Transverse colon (tissue), 4 donors: ENCODE measurements at regions not wholly inside any gene's neighbourhood (a gene's known extent, or its start where the extent isn't known, plus 50 kb on each side); places are given as distances from the start of the nearest gene placed in this dataset.

Experiments
- POLR2AphosphoS5 ChIP-seq, 3 donors: sonication (generic); formaldehyde crosslinking; IDR thresholded peaks; one replicate each; pipeline ENCODE4 v1.6.1; 2016; ENCODE audit warnings: antibody characterized with exemption in 3 of 3
- TF ChIP-seq, protein P1 (sequence below), 5 experiments: fragments of 200-600 bp in 3 of 5; fragments of 450-650 bp in 2 of 5; sonication (generic) in 3 of 5; IDR thresholded peaks; 1 replicate in 2 of 5; 2 replicates in 3 of 5; pipeline ENCODE4 v1.5.1; 2016 to 2017; ENCODE audit warnings: antibody characterized with exemption in 5 of 5, inconsistent platforms in 3 of 5, mild to moderate bottlenecking in 2 of 5, moderate library complexity in 1 of 5

DNA sequence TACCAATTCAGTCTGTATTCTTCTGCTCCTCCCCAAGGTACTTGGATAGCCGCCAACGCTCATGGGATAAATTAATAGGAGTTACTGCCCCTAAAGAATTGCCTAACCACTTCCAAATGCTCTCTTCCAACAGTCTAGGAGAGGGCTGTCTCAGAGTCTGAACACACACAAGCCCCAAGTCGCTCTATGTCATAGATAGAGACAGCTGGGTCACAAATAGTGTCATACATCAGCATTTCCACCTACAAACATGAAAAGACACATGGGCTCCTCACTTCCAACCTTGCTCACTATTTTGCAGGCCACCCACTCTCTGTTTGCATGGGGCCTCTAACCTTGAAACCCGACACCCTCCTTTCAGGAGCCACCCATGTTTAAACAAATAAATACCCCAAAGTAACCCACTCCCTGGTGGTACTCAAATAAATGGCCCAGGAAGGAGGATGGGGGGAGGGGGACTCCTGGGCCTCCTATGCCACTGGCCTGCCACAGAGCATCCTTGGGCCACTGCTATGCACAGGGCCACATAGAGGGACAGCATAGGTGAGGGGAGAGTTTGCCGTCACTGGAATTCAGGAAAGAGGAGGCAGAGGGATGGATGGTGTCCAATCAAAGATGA is 265.9 kb downstream of the SOX9 start:
- TF ChIP-seq, protein P1, sequence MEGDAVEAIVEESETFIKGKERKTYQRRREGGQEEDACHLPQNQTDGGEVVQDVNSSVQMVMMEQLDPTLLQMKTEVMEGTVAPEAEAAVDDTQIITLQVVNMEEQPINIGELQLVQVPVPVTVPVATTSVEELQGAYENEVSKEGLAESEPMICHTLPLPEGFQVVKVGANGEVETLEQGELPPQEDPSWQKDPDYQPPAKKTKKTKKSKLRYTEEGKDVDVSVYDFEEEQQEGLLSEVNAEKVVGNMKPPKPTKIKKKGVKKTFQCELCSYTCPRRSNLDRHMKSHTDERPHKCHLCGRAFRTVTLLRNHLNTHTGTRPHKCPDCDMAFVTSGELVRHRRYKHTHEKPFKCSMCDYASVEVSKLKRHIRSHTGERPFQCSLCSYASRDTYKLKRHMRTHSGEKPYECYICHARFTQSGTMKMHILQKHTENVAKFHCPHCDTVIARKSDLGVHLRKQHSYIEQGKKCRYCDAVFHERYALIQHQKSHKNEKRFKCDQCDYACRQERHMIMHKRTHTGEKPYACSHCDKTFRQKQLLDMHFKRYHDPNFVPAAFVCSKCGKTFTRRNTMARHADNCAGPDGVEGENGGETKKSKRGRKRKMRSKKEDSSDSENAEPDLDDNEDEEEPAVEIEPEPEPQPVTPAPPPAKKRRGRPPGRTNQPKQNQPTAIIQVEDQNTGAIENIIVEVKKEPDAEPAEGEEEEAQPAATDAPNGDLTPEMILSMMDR (IDR thresholded peaks at IDR 0.05): no peak
- TF ChIP-seq POLR2AphosphoS5 (IDR thresholded peaks at IDR 0.05): no peak
